K562 (cell line): ENCODE measurements at regions not wholly inside any gene's neighbourhood (a gene's known extent, or its start where the extent isn't known, plus 50 kb on each side); places are given as distances from the start of the nearest gene placed in this dataset.

ENCODE experiments used
- ATAC-seq: fragments of 200-7000 bp; cut with Tn5 transposase; 3 replicates; pipeline ENCODE4 v1.9.1; 2020; ENCODE audit warnings: moderate library complexity
- BruUV-seq: library from RNA; stranded (reverse); fragments of 400-500 nt; replicated peaks from 2 replicates; lab custom pipeline; 2021; lab: Mats Ljungman, UMichigan
- CTCF ChIA-PET: fragments of 300-600 bp; formaldehyde crosslinking; extraction: SDS; loops from one replicate; lab custom pipeline; 2021; ENCODE audit warnings: low intra/inter-chr PET ratio; lab: Yijun Ruan, JAX
- POLR2A ChIA-PET: fragments of 300-600, 350-650 bp; sonication (Branson Sonifier 250); formaldehyde crosslinking; extraction: SDS; loops from one replicate; lab custom pipeline; 2021; ENCODE audit warnings: antibody characterized with exemption, inconsistent platforms; lab: Yijun Ruan, JAX
- DNase-seq, 4 experiments: peaks; one replicate each; pipeline versions ENCODE4 v3.0.0 to v3.0.0-alpha.2; 2011 to 2018; ENCODE audit warnings: low spot score in 3 of 4, mixed read lengths in 3 of 4; ENCODE audit errors: extremely low read depth in 1 of 4
- FAIRE-seq: peaks from 2 replicates; lab custom pipeline; 2011; peaks lifted over from hg19 to GRCh38; lab: Jason Lieb, UNC
- H2AFZ ChIP-seq: 2 replicates; pipeline ENCODE4 v1.6.0; 2011; ENCODE audit warnings: low read depth, low read length, control low read depth, inconsistent platforms
- H3K27ac ChIP-seq: fragments of 200-600 bp; 3 replicates; pipeline ENCODE4 v1.8.0; 2011; ENCODE audit warnings: low read depth, mild to moderate bottlenecking, control low read depth, inconsistent platforms, low read length, moderate library complexity, mixed read lengths; ENCODE audit errors: extremely low read depth
- H3K27me3 ChIP-seq, 2 experiments: fragments of 300-600 bp in 1 of 2; 2 replicates in 1 of 2; 3 replicates in 1 of 2; pipeline versions ENCODE4 v1.6.0 to v1.8.0; 2011; ENCODE audit warnings: inconsistent platforms in 2 of 2, low read length in 2 of 2, mild to moderate bottlenecking in 1 of 2, mixed read lengths in 1 of 2, moderate library complexity in 1 of 2; ENCODE audit not compliant: control insufficient read depth in 2 of 2, insufficient read depth in 2 of 2
- H3K36me3 ChIP-seq: fragments of 300-600 bp; 3 replicates; pipeline ENCODE4 v1.8.0; 2011; ENCODE audit warnings: mild to moderate bottlenecking, low read length, inconsistent platforms; ENCODE audit not compliant: control insufficient read depth, insufficient read depth
- H3K4me1 ChIP-seq, 2 experiments: fragments of 200-600 bp in 1 of 2; replicated peaks in 1 of 2; 2 replicates in 1 of 2; 3 replicates in 1 of 2; pipeline versions ENCODE4 v1.5.1 to v1.8.0; 2011; ENCODE audit warnings: inconsistent platforms in 2 of 2, low read length in 2 of 2, mild to moderate bottlenecking in 1 of 2, mixed read lengths in 1 of 2, moderate library complexity in 1 of 2; ENCODE audit not compliant: control insufficient read depth in 2 of 2, insufficient read depth in 2 of 2
- H3K4me2 ChIP-seq: 2 replicates; pipeline ENCODE4 v1.6.1; 2011; ENCODE audit warnings: low read length, control low read depth, inconsistent platforms, mixed read lengths; ENCODE audit not compliant: insufficient read depth
- H3K4me3 ChIP-seq: fragments of 200-600 bp; sonication (generic), shearing (Covaris generic); 2 replicates; pipeline ENCODE4 v1.5.1; 2016; ENCODE audit warnings: control low read depth, inconsistent platforms
- H3K79me2 ChIP-seq: fragments of 200-600 bp; 3 replicates; pipeline ENCODE4 v1.8.0; 2011; ENCODE audit warnings: low read length, inconsistent platforms; ENCODE audit not compliant: control insufficient read depth, insufficient read depth
- H3K9ac ChIP-seq, 2 experiments: 2 replicates each; pipeline versions ENCODE4 v1.6.0 to v1.6.1; 2011; ENCODE audit warnings: low read depth in 2 of 2, low read length in 2 of 2, control low read depth in 1 of 2, inconsistent platforms in 1 of 2, mild to moderate bottlenecking in 1 of 2, mixed read lengths in 1 of 2; ENCODE audit not compliant: insufficient read depth in 1 of 2
- H3K9me1 ChIP-seq: one replicate; pipeline ENCODE4 v1.6.0; 2011; ENCODE audit warnings: inconsistent platforms, mild to moderate bottlenecking, low read length, moderate library complexity; ENCODE audit not compliant: control insufficient read depth, insufficient read depth
- H3K9me3 ChIP-seq: replicated peaks from 2 replicates; pipeline ENCODE4 v1.5.1; 2011; ENCODE audit warnings: low read depth, low read length, inconsistent platforms; ENCODE audit not compliant: control insufficient read depth, insufficient read depth
- H4K20me1 ChIP-seq: replicated peaks from 2 replicates; pipeline ENCODE4 v1.6.1; 2011; ENCODE audit warnings: low read length, inconsistent platforms, mixed read lengths; ENCODE audit not compliant: control insufficient read depth, insufficient read depth
- PHF21A ChIP-seq: fragments of 450-650 bp; IDR thresholded peaks from 2 replicates; pipeline ENCODE4 v1.6.1; 2017; ENCODE audit warnings: low read depth, borderline replicate concordance
- RBM39 ChIP-seq: fragments of 200-400 bp; formaldehyde crosslinking; optimal IDR thresholded peaks from 2 replicates; pipeline ENCODE3; 2018; ENCODE audit warnings: low read depth, low read length
- RUNX1 ChIP-seq: sonication (generic); IDR thresholded peaks from 2 replicates; pipeline ENCODE4 v1.6.1; 2016; ENCODE audit warnings: antibody characterized with exemption, low read depth
- SP1 ChIP-seq: sonication (generic); formaldehyde crosslinking; IDR thresholded peaks from 2 replicates; pipeline ENCODE4 v1.8.1; 2022; ENCODE audit warnings: mild to moderate bottlenecking, missing genetic modification reagents
- ZKSCAN8 ChIP-seq: fragments of 200-800 bp; sonication (Bioruptor generic); IDR thresholded peaks from 2 replicates; pipeline ENCODE4 v1.6.1; 2016; ENCODE audit warnings: missing genetic modification characterization, missing compliant biosample characterization
- ZNF764 ChIP-seq: fragments of 250-450 bp; sonication (Bioruptor Pico); IDR thresholded peaks from 2 replicates; pipeline ENCODE4 v1.4.0; 2020; ENCODE audit warnings: low read depth, mild to moderate bottlenecking, moderate library complexity
- WGBS: fragments of 100-300 bp; shearing (Covaris generic); methylation state at CpG from one replicate; pipeline ENCODE4 v1.1.6; 2016; ENCODE audit warnings: low coverage, mixed read lengths; ENCODE audit not compliant: insufficient coverage; ENCODE audit errors: missing lambda C conversion rate; 5-methylcytosine and 5-hydroxymethylcytosine counted together
- in situ Hi-C: fragments of 300-500 bp; cut with MboI; formaldehyde crosslinking; loops from 4 replicates; pipeline ENCODE4 v1.15.0; 2018; ENCODE audit warnings: inconsistent platforms, mixed read lengths
- intact Hi-C: fragments of 100-400 bp; cut with micrococcal nuclease; formaldehyde crosslinking; loops from 2 replicates; pipeline ENCODE4 v1.14.2; 2022
- TF ChIP-seq, protein P1 (sequence below): fragments of 250-450 bp; sonication (Bioruptor Pico); IDR thresholded peaks from 2 replicates; pipeline ENCODE4 v1.4.0; 2020; ENCODE audit warnings: borderline replicate concordance

- no peak for FAIRE-seq
- ChIA-PET CTCF (no interaction called here), POLR2A (interaction anchor here (0.8 kb wide), 1 partner anchor 15 kb away, joined by 4 read pairs; no protein-coding TSS in a partner anchor)
- Histone ChIP-seq H4K20me1 (no peaks in the 10 kb centered on the region; the same call in 1 of the 2 replicates), H2AFZ (no peak overlapping the region), H3K4me2 (no peak overlapping the region), H3K36me3 (no peaks in the 10 kb centered on the region), H3K9ac (no peak overlapping the region), H3K4me3 (no peak overlapping the region), H3K4me1 (no peaks in the 10 kb centered on the region), H3K27me3 (no peaks in the 10 kb centered on the region), H3K9me3 (peaks cover 2% of the 10 kb centered on the region; the same call in 1 of the 2 replicates), H3K79me2 (no peaks in the 10 kb centered on the region), H3K27ac (no peak overlapping the region), H3K9me1 (no peaks in the 10 kb centered on the region)
- BruUV-seq, result no TSS peak
- WGBS, result 1% methylated on average over 4 of the region's 4 CpGs
- in situ Hi-C loops (no loop called here), intact Hi-C loops (no loop called here)
- TF ChIP-seq RBM39, result no peak
- TF ChIP-seq ZNF764, result no peak
- no peak for TF ChIP-seq PHF21A
- ATAC-seq, result no peak
- DNase-seq, result no peak
Observed at GRCh38 chr2:60278906-60279305, 274.5 kb downstream of the BCL11A start.

DNA sequence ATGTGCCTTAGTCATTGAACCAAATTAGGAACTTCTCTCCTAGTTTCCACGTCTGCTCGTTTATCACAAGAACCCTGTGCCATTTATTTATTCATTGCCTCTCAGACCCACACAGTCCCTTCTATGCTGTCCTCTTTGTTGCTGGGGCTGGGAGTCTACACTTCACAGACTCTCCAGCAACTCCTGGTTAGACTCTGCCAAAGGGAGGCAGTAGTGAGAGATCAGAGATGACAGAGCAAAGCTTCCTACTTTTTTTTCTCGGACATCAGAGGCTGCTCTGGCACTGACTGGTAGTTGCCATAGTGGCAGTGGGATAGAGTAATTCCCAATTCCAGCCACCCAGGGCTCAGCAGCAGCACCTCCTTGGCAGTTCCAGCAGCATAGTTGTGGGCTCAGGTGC lies 277.5 kb downstream of the BCL11A start:
- no peak overlapping the region for H3K27ac ChIP-seq
- no peaks in the 10 kb centered on the region for H3K79me2 ChIP-seq
- ChIA-PET POLR2A (no interaction called here), CTCF (no interaction called here)
- no peak for TF ChIP-seq SP1 (CRISPR knock-in tag)
- TF ChIP-seq ZKSCAN8 (CRISPR knock-in tag), result no peak
- TF ChIP-seq, protein P1, sequence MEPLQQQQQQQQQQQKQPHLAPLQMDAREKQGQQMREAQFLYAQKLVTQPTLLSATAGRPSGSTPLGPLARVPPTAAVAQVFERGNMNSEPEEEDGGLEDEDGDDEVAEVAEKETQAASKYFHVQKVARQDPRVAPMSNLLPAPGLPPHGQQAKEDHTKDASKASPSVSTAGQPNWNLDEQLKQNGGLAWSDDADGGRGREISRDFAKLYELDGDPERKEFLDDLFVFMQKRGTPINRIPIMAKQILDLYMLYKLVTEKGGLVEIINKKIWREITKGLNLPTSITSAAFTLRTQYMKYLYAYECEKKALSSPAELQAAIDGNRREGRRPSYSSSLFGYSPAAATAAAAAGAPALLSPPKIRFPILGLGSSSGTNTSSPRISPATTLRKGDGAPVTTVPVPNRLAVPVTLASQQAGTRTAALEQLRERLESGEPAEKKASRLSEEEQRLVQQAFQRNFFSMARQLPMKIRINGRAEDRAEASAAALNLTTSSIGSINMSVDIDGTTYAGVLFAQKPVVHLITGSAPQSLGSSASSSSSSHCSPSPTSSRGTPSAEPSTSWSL (CRISPR knock-in tag), result no peak
- TF ChIP-seq RUNX1, result no peak
- no peaks in the 10 kb centered on the region for H3K9me1 ChIP-seq
- H3K4me2 ChIP-seq, result no peak overlapping the region
- no TSS peak for BruUV-seq
- in situ Hi-C loops, result no loop called here
- H3K4me1 ChIP-seq, result no peaks in the 10 kb centered on the region
- ATAC-seq (no peak), DNase-seq (no peak), FAIRE-seq (no peak)
- H3K36me3 ChIP-seq, result no peaks in the 10 kb centered on the region
- no peak overlapping the region for H3K4me3 ChIP-seq
- H2AFZ ChIP-seq, result no peak overlapping the region
- intact Hi-C loops, result no loop called here
- H3K9ac ChIP-seq, result no peak overlapping the region
- H4K20me1 ChIP-seq, result no peaks in the 10 kb centered on the region; the same call in 1 of the 2 replicates
- no peaks in the 10 kb centered on the region for H3K27me3 ChIP-seq
- H3K9me3 ChIP-seq, result peaks cover 2% of the 10 kb centered on the region; the same call in 1 of the 2 replicates
- 0% methylated on average over 3 of the region's 3 CpGs for WGBS
